ENCODE measurements at regions not wholly inside any gene's neighbourhood (a gene's known extent, or its start where the extent isn't known, plus 50 kb on each side); places are given as distances from the start of the nearest gene placed in this dataset.

DNA sequence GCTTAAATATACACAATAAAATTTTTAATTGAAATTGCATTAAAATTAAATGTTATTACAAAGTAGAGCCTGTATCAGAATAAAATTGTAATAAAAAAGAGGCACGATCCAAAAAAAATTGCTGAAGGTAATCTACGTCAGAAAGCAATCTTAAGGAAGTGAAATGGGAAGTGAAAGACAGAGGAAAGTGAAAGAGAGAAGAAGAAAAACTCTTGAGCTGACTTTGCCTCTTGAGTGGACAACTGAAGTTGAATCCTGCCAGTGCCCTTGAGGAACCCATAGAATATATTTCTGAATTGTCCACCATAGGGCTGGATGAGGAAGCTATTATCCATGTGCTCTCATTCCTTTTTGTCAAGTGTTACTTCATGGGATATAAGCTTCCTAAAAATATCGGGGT lies 285.1 kb upstream of the STAC start:
- Histone ChIP-seq H3K56ac (replicated peaks; ENCODE audit: insufficient read length, low read depth, low read length) (no peak overlapping the region), H4K20me1 (replicated peaks in 1 of 2; ENCODE audit: control insufficient read depth in 1 of 2, insufficient read depth in 2 of 2, low read length in 2 of 2) (no peaks in the 10 kb centered on the region), H3K4ac (replicated peaks; ENCODE audit: insufficient read length, low read depth, low read length) (no peak overlapping the region), H3K79me1 (ENCODE audit: low read depth, low read length) (no peaks in the 10 kb centered on the region), H3K9ac (replicated peaks in 1 of 4; ENCODE audit: extremely low read depth in 1 of 4, low read depth in 3 of 4, low read length in 3 of 4) (no peak overlapping the region), H4K5ac (ENCODE audit: insufficient read length, low read depth, low read length) (no peak overlapping the region), H3K23me2 (ENCODE audit: low read depth, low read length) (no peaks in the 10 kb centered on the region), H3K4me1 (replicated peaks in 1 of 4; ENCODE audit: control insufficient read depth in 3 of 4, insufficient read depth in 4 of 4, low read length in 3 of 4) (no peaks in the 10 kb centered on the region), H4K8ac (ENCODE audit: extremely low read depth, insufficient read depth, low read length) (no peak overlapping the region), H4K91ac (replicated peaks; ENCODE audit: insufficient read length, low read length) (no peak overlapping the region), H2AK5ac (ENCODE audit: low read depth, low read length) (no peak overlapping the region), H3K27me3 (replicated peaks in 1 of 4; ENCODE audit: control insufficient read depth in 3 of 4, extremely low read depth in 1 of 4, insufficient read depth in 3 of 4, low read length in 3 of 4) (no peaks in the 10 kb centered on the region; a peak in 1 of 7 replicates), H3K4me3 (ENCODE audit: extremely low read depth in 1 of 4, insufficient read depth in 2 of 4, low read depth in 3 of 4, low read length in 4 of 4) (no peak overlapping the region), H2BK20ac (ENCODE audit: low read length) (no peak overlapping the region), H2BK12ac (ENCODE audit: low read depth, low read length) (no peak overlapping the region), H3K4me2 (ENCODE audit: insufficient read depth in 1 of 2, low read depth in 2 of 2, low read length in 2 of 2) (no peak overlapping the region), H3K18ac (ENCODE audit: extremely low read depth, low read length) (no peak overlapping the region), H3K27ac (ENCODE audit: low read depth, low read length) (no peak overlapping the region), H2BK120ac (replicated peaks; ENCODE audit: low read depth, low read length) (no peak overlapping the region), H3K79me2 (ENCODE audit: control insufficient read depth in 1 of 2, insufficient read depth in 2 of 2, low read length in 2 of 2) (no peaks in the 10 kb centered on the region), H3K9me3 (ENCODE audit: insufficient read depth in 2 of 2, low read depth in 1 of 2, low read length in 1 of 2) (no peaks in the 10 kb centered on the region), H2BK15ac (ENCODE audit: low read length) (no peak overlapping the region), H2AFZ (ENCODE audit: low read length) (no peak overlapping the region), H3K23ac (ENCODE audit: insufficient read length) (no peak overlapping the region), H3K14ac (ENCODE audit: insufficient read length) (no peak overlapping the region), H2BK5ac (ENCODE audit: low read depth, low read length) (no peak overlapping the region), H3K36me3 (ENCODE audit: control insufficient read depth in 2 of 4, insufficient read depth in 4 of 4, low read length in 3 of 4) (no peaks in the 10 kb centered on the region)
- TF ChIP-seq SP1 (IDR thresholded peaks at IDR 0.05; ENCODE audit: low read depth, low read length) (no peak), NANOG (IDR thresholded peaks at IDR 0.05; ENCODE audit: insufficient read depth, low read depth, low read length, poor library complexity, severe bottlenecking) (no peak), CEBPB (IDR thresholded peaks at IDR 0.05; ENCODE audit: low read depth, low read length) (no peak), TEAD4 (IDR thresholded peaks at IDR 0.05; ENCODE audit: low read depth, low read length) (no peak)
- TF ChIP-seq, protein P1, sequence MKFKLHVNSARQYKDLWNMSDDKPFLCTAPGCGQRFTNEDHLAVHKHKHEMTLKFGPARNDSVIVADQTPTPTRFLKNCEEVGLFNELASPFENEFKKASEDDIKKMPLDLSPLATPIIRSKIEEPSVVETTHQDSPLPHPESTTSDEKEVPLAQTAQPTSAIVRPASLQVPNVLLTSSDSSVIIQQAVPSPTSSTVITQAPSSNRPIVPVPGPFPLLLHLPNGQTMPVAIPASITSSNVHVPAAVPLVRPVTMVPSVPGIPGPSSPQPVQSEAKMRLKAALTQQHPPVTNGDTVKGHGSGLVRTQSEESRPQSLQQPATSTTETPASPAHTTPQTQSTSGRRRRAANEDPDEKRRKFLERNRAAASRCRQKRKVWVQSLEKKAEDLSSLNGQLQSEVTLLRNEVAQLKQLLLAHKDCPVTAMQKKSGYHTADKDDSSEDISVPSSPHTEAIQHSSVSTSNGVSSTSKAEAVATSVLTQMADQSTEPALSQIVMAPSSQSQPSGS (IDR thresholded peaks at IDR 0.05; ENCODE audit: low read length), result no peak
- WGBS, 2 experiments (ENCODE audit: extremely low coverage in 1 of 2, insufficient coverage in 1 of 2, insufficient read length in 1 of 2, insufficient replicate concordance in 2 of 2, low coverage in 1 of 2, low lambda C conversion rate in 2 of 2, missing lambda C conversion rate in 1 of 2), result 91% methylated on average over 3 of the region's 3 CpGs; no CpG with 5 or more reads in 1 of the 2 experiments
- ChIA-PET POLR2A (ENCODE audit: partially characterized antibody) (no interaction called here), CTCF (ENCODE audit: partially characterized antibody) (interaction anchor here (0.6 kb wide), 1 partner anchor 1684 kb away, joined by 3 read pairs; no protein-coding TSS in a partner anchor)
- no peak for FAIRE-seq
- DNase-seq (ENCODE audit: low read depth in 1 of 2, low spot score in 2 of 2), result no peak

Measured in H1 (cell line).